SK-N-MC (cell line): ENCODE measurements at regions not wholly inside any gene's neighbourhood (a gene's known extent, or its start where the extent isn't known, plus 50 kb on each side); places are given as distances from the start of the nearest gene placed in this dataset.

Experiments used
- EZH2 ChIP-seq: fragments of 200-600 bp; sonication (generic); IDR thresholded peaks from one replicate; pipeline ENCODE4 v1.6.1; 2017; ENCODE audit warnings: antibody characterized with exemption
- FOXP2 ChIP-seq: optimal IDR thresholded peaks from 2 replicates; pipeline ENCODE3; 2011; ENCODE audit warnings: mild to moderate bottlenecking, moderate library complexity; ENCODE audit not compliant: insufficient read depth; ENCODE audit errors: extremely low read length, control extremely low read depth
- POLR2AphosphoS5 ChIP-seq: IDR thresholded peaks from 2 replicates; pipeline ENCODE4 v1.6.1; 2012; ENCODE audit warnings: mild to moderate bottlenecking, low read depth, low read length, borderline replicate concordance

DNA sequence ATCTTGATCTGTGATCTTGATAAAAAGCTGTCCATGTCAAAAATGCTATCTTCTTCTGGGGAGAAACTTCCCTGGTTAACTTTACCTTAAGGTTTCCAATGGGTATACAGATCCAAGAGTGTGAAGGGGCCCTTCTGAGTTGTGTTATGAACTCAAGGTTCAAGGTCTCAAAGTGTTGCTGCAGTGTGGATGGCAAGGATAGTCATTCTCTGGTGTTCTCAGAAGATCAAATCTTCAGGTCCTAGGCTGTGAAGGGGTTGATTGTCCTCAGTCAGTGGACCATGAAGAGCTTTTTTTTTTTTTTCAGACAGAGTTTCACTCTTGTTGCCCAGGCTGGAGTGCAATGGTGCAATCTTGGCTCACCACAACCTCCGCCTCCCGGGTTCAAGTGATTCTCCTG lies 114.4 kb downstream of the SPTSSA start:
- TF ChIP-seq POLR2AphosphoS5: no peak
- TF ChIP-seq EZH2: no peak
- TF ChIP-seq FOXP2: no peak
